ENCODE measurements at regions not wholly inside any gene's neighbourhood (a gene's known extent, or its start where the extent isn't known, plus 50 kb on each side); places are given as distances from the start of the nearest gene placed in this dataset.

GRCh38 chr15:37756407-37756806, 178.0 kb upstream of the TMCO5A start:
- Histone ChIP-seq H3K4me3 (ENCODE audit: low read depth, low read length) (no peak overlapping the region), H3K9me3 (no peaks in the 10 kb centered on the region), H3K4me1 (no peaks in the 10 kb centered on the region; the same call in 1 of the 2 replicates), H3K36me3 (no peaks in the 10 kb centered on the region), H3K27me3 (no peaks in the 10 kb centered on the region)
- TF ChIP-seq CTCF (IDR thresholded peaks at IDR 0.05; ENCODE audit: low read depth, low read length) = no peak
- no peak for DNase-seq

- DNase-seq = no peak
- no peak for TF ChIP-seq CTCF (IDR thresholded peaks at IDR 0.05; ENCODE audit: low read depth, low read length)
- Histone ChIP-seq H3K4me3 (ENCODE audit: low read depth, low read length) (no peak overlapping the region), H3K36me3 (no peaks in the 10 kb centered on the region), H3K27me3 (no peaks in the 10 kb centered on the region), H3K9me3 (no peaks in the 10 kb centered on the region), H3K4me1 (no peaks in the 10 kb centered on the region; the same call in 1 of the 2 replicates)
Observed at GRCh38 chr15:37758412-37758811, 176.0 kb upstream of the TMCO5A start.

- H3K36me3 ChIP-seq = no peaks in the 10 kb centered on the region
- DNase-seq = peak; percentile 65
- peaks cover 3% of the 10 kb centered on the region for H3K4me1 ChIP-seq
- no peaks in the 10 kb centered on the region for H3K27me3 ChIP-seq
- TF ChIP-seq CTCF (IDR thresholded peaks at IDR 0.05; ENCODE audit: low read depth, low read length) = peak; percentile 83
- no peak overlapping the region for H3K4me3 ChIP-seq (ENCODE audit: low read depth, low read length)
- no peaks in the 10 kb centered on the region for H3K9me3 ChIP-seq
Observed at GRCh38 chr15:37764733-37765191, 169.7 kb upstream of the TMCO5A start.

GRCh38 chr15:37765786-37766185, 168.7 kb upstream of the TMCO5A start:
- H3K27me3 ChIP-seq = no peaks in the 10 kb centered on the region
- no peak for DNase-seq
- H3K9me3 ChIP-seq = no peaks in the 10 kb centered on the region
- H3K36me3 ChIP-seq = no peaks in the 10 kb centered on the region
- TF ChIP-seq CTCF (IDR thresholded peaks at IDR 0.05; ENCODE audit: low read depth, low read length) = no peak
- H3K4me1 ChIP-seq = peaks cover 3% of the 10 kb centered on the region; the same call in 1 of the 2 replicates
- H3K4me3 ChIP-seq (ENCODE audit: low read depth, low read length) = no peak overlapping the region

- Histone ChIP-seq H3K4me3 (ENCODE audit: low read depth, low read length) (no peak overlapping the region), H3K27me3 (no peaks in the 10 kb centered on the region), H3K4me1 (peaks cover 3% of the 10 kb centered on the region; the same call in 1 of the 2 replicates), H3K36me3 (no peaks in the 10 kb centered on the region), H3K9me3 (no peaks in the 10 kb centered on the region)
- TF ChIP-seq CTCF (IDR thresholded peaks at IDR 0.05; ENCODE audit: low read depth, low read length) = no peak
- DNase-seq = no peak
Observed at GRCh38 chr15:37767841-37768455, 166.5 kb upstream of the TMCO5A start.

- Histone ChIP-seq H3K4me1 (no peaks in the 10 kb centered on the region), H3K9me3 (no peaks in the 10 kb centered on the region), H3K27me3 (no peaks in the 10 kb centered on the region), H3K36me3 (no peaks in the 10 kb centered on the region), H3K4me3 (ENCODE audit: low read depth, low read length) (no peak overlapping the region)
- DNase-seq = no peak
- no peak for TF ChIP-seq CTCF (IDR thresholded peaks at IDR 0.05; ENCODE audit: low read depth, low read length)
Observed at GRCh38 chr15:37771465-37771864, 163.0 kb upstream of the TMCO5A start.
